K562 (cell line): ENCODE measurements at regions not wholly inside any gene's neighbourhood (a gene's known extent, or its start where the extent isn't known, plus 50 kb on each side); places are given as distances from the start of the nearest gene placed in this dataset.

ENCODE experiments used
- ATAC-seq: fragments of 200-7000 bp; cut with Tn5 transposase; 3 replicates; pipeline ENCODE4 v1.9.1; 2020; ENCODE audit warnings: moderate library complexity
- BruUV-seq: library from RNA; stranded (reverse); fragments of 400-500 nt; replicated peaks from 2 replicates; lab custom pipeline; 2021; lab: Mats Ljungman, UMichigan
- CTCF ChIA-PET: fragments of 300-600 bp; formaldehyde crosslinking; extraction: SDS; loops from one replicate; lab custom pipeline; 2021; ENCODE audit warnings: low intra/inter-chr PET ratio; lab: Yijun Ruan, JAX
- POLR2A ChIA-PET: fragments of 300-600, 350-650 bp; sonication (Branson Sonifier 250); formaldehyde crosslinking; extraction: SDS; loops from one replicate; lab custom pipeline; 2021; ENCODE audit warnings: antibody characterized with exemption, inconsistent platforms; lab: Yijun Ruan, JAX
- DNase-seq, 4 experiments: peaks; one replicate each; pipeline versions ENCODE4 v3.0.0 to v3.0.0-alpha.2; 2011 to 2018; ENCODE audit warnings: low spot score in 3 of 4, mixed read lengths in 3 of 4; ENCODE audit errors: extremely low read depth in 1 of 4
- FAIRE-seq: peaks from 2 replicates; lab custom pipeline; 2011; peaks lifted over from hg19 to GRCh38; lab: Jason Lieb, UNC
- H2AFZ ChIP-seq: 2 replicates; pipeline ENCODE4 v1.6.0; 2011; ENCODE audit warnings: low read depth, low read length, control low read depth, inconsistent platforms
- H3K27ac ChIP-seq: fragments of 200-600 bp; 3 replicates; pipeline ENCODE4 v1.8.0; 2011; ENCODE audit warnings: low read depth, mild to moderate bottlenecking, control low read depth, inconsistent platforms, low read length, moderate library complexity, mixed read lengths; ENCODE audit errors: extremely low read depth
- H3K27me3 ChIP-seq, 2 experiments: fragments of 300-600 bp in 1 of 2; 2 replicates in 1 of 2; 3 replicates in 1 of 2; pipeline versions ENCODE4 v1.6.0 to v1.8.0; 2011; ENCODE audit warnings: inconsistent platforms in 2 of 2, low read length in 2 of 2, mild to moderate bottlenecking in 1 of 2, mixed read lengths in 1 of 2, moderate library complexity in 1 of 2; ENCODE audit not compliant: control insufficient read depth in 2 of 2, insufficient read depth in 2 of 2
- H3K36me3 ChIP-seq: fragments of 300-600 bp; 3 replicates; pipeline ENCODE4 v1.8.0; 2011; ENCODE audit warnings: mild to moderate bottlenecking, low read length, inconsistent platforms; ENCODE audit not compliant: control insufficient read depth, insufficient read depth
- H3K4me1 ChIP-seq, 2 experiments: fragments of 200-600 bp in 1 of 2; replicated peaks in 1 of 2; 2 replicates in 1 of 2; 3 replicates in 1 of 2; pipeline versions ENCODE4 v1.5.1 to v1.8.0; 2011; ENCODE audit warnings: inconsistent platforms in 2 of 2, low read length in 2 of 2, mild to moderate bottlenecking in 1 of 2, mixed read lengths in 1 of 2, moderate library complexity in 1 of 2; ENCODE audit not compliant: control insufficient read depth in 2 of 2, insufficient read depth in 2 of 2
- H3K4me2 ChIP-seq: 2 replicates; pipeline ENCODE4 v1.6.1; 2011; ENCODE audit warnings: low read length, control low read depth, inconsistent platforms, mixed read lengths; ENCODE audit not compliant: insufficient read depth
- H3K4me3 ChIP-seq: fragments of 200-600 bp; sonication (generic), shearing (Covaris generic); 2 replicates; pipeline ENCODE4 v1.5.1; 2016; ENCODE audit warnings: control low read depth, inconsistent platforms
- H3K79me2 ChIP-seq: fragments of 200-600 bp; 3 replicates; pipeline ENCODE4 v1.8.0; 2011; ENCODE audit warnings: low read length, inconsistent platforms; ENCODE audit not compliant: control insufficient read depth, insufficient read depth
- H3K9ac ChIP-seq, 2 experiments: 2 replicates each; pipeline versions ENCODE4 v1.6.0 to v1.6.1; 2011; ENCODE audit warnings: low read depth in 2 of 2, low read length in 2 of 2, control low read depth in 1 of 2, inconsistent platforms in 1 of 2, mild to moderate bottlenecking in 1 of 2, mixed read lengths in 1 of 2; ENCODE audit not compliant: insufficient read depth in 1 of 2
- H3K9me1 ChIP-seq: one replicate; pipeline ENCODE4 v1.6.0; 2011; ENCODE audit warnings: inconsistent platforms, mild to moderate bottlenecking, low read length, moderate library complexity; ENCODE audit not compliant: control insufficient read depth, insufficient read depth
- H3K9me3 ChIP-seq: replicated peaks from 2 replicates; pipeline ENCODE4 v1.5.1; 2011; ENCODE audit warnings: low read depth, low read length, inconsistent platforms; ENCODE audit not compliant: control insufficient read depth, insufficient read depth
- H4K20me1 ChIP-seq: replicated peaks from 2 replicates; pipeline ENCODE4 v1.6.1; 2011; ENCODE audit warnings: low read length, inconsistent platforms, mixed read lengths; ENCODE audit not compliant: control insufficient read depth, insufficient read depth
- ESRRA ChIP-seq: fragments of 450-650 bp; IDR thresholded peaks from 2 replicates; pipeline ENCODE4 v1.6.1; 2014; ENCODE audit warnings: low read depth, mild to moderate bottlenecking, moderate library complexity, borderline replicate concordance
- FOXJ3 ChIP-seq: sonication (generic); formaldehyde crosslinking; IDR thresholded peaks from 2 replicates; pipeline ENCODE4 v1.4.0; 2020; ENCODE audit warnings: mild to moderate bottlenecking, missing genetic modification reagents
- FOXM1 ChIP-seq, 2 experiments: fragments of 450-650 bp in 1 of 2; sonication (generic) in 1 of 2; formaldehyde crosslinking in 1 of 2; IDR thresholded peaks; 2 replicates each; pipeline versions ENCODE4 v1.6.1 to v1.9.0; 2017 to 2022; ENCODE audit warnings: low read depth in 2 of 2, mild to moderate bottlenecking in 2 of 2, missing genetic modification reagents in 1 of 2, moderate library complexity in 1 of 2
- HOXB6 ChIP-seq: fragments of 250-450 bp; sonication (Bioruptor Pico); IDR thresholded peaks from 2 replicates; pipeline ENCODE4 v1.5.1; 2022; ENCODE audit warnings: mild to moderate bottlenecking, borderline replicate concordance
- POLR3G ChIP-seq: IDR thresholded peaks from 2 replicates; pipeline ENCODE4 v1.6.1; 2011; ENCODE audit not compliant: insufficient read length, insufficient replicate concordance; ENCODE audit errors: extremely low read depth
- SMARCA4 ChIP-seq: fragments of 450-650 bp; IDR thresholded peaks from 2 replicates; pipeline ENCODE4 v1.6.1; 2016
- SMARCB1 ChIP-seq: IDR thresholded peaks from 2 replicates; pipeline ENCODE4 v1.6.1; 2011; ENCODE audit warnings: improper control_type of control experiment, low read depth; ENCODE audit not compliant: insufficient read length
- SMARCE1 ChIP-seq: fragments of 450-650 bp; IDR thresholded peaks from 2 replicates; pipeline ENCODE4 v1.7.1; 2016; ENCODE audit warnings: mild to moderate bottlenecking
- ZBED1 ChIP-seq: IDR thresholded peaks from 2 replicates; pipeline ENCODE4 v1.6.1; 2014
- ZNF224 ChIP-seq: sonication (generic); formaldehyde crosslinking; IDR thresholded peaks from 2 replicates; pipeline ENCODE4 v1.8.0; 2022; ENCODE audit warnings: mild to moderate bottlenecking, missing genetic modification reagents
- WGBS: fragments of 100-300 bp; shearing (Covaris generic); methylation state at CpG from one replicate; pipeline ENCODE4 v1.1.6; 2016; ENCODE audit warnings: low coverage, mixed read lengths; ENCODE audit not compliant: insufficient coverage; ENCODE audit errors: missing lambda C conversion rate; 5-methylcytosine and 5-hydroxymethylcytosine counted together
- in situ Hi-C: fragments of 300-500 bp; cut with MboI; formaldehyde crosslinking; loops from 4 replicates; pipeline ENCODE4 v1.15.0; 2018; ENCODE audit warnings: inconsistent platforms, mixed read lengths
- intact Hi-C: fragments of 100-400 bp; cut with micrococcal nuclease; formaldehyde crosslinking; loops from 2 replicates; pipeline ENCODE4 v1.14.2; 2022
- TF ChIP-seq, protein P1 (sequence below): fragments of 200-400 bp; formaldehyde crosslinking; IDR thresholded peaks from 2 replicates; pipeline ENCODE4 v1.6.1; 2017; ENCODE audit warnings: mild to moderate bottlenecking, low read depth, low read length, moderate library complexity
- TF ChIP-seq, protein P2 (sequence below): fragments of 450-650 bp; formaldehyde crosslinking; IDR thresholded peaks from 2 replicates; pipeline ENCODE4 v1.4.0; 2020; ENCODE audit warnings: mild to moderate bottlenecking, moderate library complexity
- TF ChIP-seq, protein P3 (sequence below), 2 experiments: fragments of 450-650 bp; IDR thresholded peaks; 2 replicates each; pipeline ENCODE4 v1.6.1; 2018; ENCODE audit warnings: mild to moderate bottlenecking in 2 of 2, low read depth in 1 of 2; ENCODE audit not compliant: partially characterized antibody in 2 of 2

DNA sequence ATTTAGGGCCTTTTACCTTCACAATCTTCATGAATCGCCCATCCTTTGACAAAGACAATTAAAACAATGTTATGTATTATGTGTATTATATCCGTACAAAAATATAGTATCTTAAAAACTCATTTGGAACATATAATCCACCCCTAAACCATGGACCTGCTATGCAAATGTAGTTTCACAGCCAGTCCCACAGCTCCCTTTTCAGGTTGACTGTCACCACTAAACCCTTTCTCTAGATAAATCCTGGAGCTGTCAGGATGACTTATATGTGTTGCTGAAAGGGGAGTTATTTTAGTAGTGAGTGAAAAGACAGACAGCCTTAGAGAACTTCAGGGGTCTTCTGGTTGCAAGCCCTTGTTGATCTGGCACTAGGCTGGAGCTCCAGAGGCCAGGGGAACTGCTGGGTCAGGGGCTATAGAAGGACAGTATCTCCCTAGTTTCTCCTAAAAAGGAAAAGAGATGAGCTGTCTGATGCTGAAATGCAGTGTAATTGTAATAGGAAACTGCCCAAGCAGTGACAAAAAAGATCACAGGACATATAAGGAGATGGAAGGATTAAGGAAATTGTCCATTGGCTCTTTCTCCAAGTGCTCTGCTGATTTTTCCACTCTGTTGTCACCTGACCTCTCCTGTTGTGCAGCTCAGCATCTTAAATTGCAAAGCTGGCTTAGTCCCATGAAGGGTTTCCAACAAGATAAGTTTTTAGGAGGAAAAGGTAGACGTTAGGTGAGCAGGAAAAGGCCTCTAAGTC is 127.7 kb downstream of the S1PR1 start (continued):
- TF ChIP-seq, protein P1, sequence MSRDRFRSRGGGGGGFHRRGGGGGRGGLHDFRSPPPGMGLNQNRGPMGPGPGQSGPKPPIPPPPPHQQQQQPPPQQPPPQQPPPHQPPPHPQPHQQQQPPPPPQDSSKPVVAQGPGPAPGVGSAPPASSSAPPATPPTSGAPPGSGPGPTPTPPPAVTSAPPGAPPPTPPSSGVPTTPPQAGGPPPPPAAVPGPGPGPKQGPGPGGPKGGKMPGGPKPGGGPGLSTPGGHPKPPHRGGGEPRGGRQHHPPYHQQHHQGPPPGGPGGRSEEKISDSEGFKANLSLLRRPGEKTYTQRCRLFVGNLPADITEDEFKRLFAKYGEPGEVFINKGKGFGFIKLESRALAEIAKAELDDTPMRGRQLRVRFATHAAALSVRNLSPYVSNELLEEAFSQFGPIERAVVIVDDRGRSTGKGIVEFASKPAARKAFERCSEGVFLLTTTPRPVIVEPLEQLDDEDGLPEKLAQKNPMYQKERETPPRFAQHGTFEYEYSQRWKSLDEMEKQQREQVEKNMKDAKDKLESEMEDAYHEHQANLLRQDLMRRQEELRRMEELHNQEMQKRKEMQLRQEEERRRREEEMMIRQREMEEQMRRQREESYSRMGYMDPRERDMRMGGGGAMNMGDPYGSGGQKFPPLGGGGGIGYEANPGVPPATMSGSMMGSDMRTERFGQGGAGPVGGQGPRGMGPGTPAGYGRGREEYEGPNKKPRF = no peak
- TF ChIP-seq POLR3G = no peak
- no peak for TF ChIP-seq SMARCB1
- TF ChIP-seq HOXB6 = no peak
- no peak for TF ChIP-seq ZBED1
- no peak for TF ChIP-seq SMARCE1
- TF ChIP-seq ZNF224 (CRISPR knock-in tag) = no peak

DNA sequence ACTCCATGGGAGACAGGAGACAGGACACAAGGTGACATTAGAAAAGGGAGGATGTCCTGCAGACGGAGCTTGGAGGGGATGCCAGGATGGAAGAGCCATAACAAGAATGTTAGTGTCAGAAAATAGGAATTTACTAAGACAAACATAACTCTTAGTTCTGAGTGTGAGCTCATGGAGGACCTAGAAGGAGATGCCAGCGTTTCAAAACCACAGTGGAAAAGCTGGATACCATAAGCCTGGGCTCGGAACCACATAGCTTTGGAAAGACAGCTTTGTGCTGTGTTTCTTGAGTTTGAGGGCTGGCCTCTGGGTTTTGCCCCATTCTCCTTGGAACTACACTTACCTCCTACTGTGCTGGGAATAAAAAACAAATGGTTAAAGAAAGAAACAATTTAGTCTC is 128.4 kb downstream of the S1PR1 start:
- intact Hi-C loops = no loop called here
- no peak overlapping the region for H3K9ac ChIP-seq
- ChIA-PET CTCF (no interaction called here), POLR2A (no interaction called here)
- no peak overlapping the region for H2AFZ ChIP-seq
- H3K4me3 ChIP-seq = no peak overlapping the region
- no peaks in the 10 kb centered on the region for H3K9me3 ChIP-seq
- no peak for FAIRE-seq
- ATAC-seq = no peak
- no TSS peak for BruUV-seq
- no peak overlapping the region for H3K4me2 ChIP-seq
- no peaks in the 10 kb centered on the region for H3K79me2 ChIP-seq
- in situ Hi-C loops = no loop called here
- no peak for DNase-seq
- no peaks in the 10 kb centered on the region for H3K36me3 ChIP-seq
- no peak overlapping the region for H3K27ac ChIP-seq
- H4K20me1 ChIP-seq = no peaks in the 10 kb centered on the region
- H3K4me1 ChIP-seq = no peaks in the 10 kb centered on the region
- 0% methylated on average over 3 of the region's 3 CpGs for WGBS
- no peaks in the 10 kb centered on the region for H3K27me3 ChIP-seq
- H3K9me1 ChIP-seq = no peaks in the 10 kb centered on the region
- TF ChIP-seq, protein P2, sequence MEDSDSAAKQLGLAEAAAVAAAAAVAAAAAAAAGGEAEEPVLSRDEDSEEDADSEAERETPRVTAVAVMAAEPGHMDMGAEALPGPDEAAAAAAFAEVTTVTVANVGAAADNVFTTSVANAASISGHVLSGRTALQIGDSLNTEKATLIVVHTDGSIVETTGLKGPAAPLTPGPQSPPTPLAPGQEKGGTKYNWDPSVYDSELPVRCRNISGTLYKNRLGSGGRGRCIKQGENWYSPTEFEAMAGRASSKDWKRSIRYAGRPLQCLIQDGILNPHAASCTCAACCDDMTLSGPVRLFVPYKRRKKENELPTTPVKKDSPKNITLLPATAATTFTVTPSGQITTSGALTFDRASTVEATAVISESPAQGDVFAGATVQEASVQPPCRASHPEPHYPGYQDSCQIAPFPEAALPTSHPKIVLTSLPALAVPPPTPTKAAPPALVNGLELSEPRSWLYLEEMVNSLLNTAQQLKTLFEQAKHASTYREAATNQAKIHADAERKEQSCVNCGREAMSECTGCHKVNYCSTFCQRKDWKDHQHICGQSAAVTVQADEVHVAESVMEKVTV = no peak
- TF ChIP-seq FOXM1 (IDR thresholded peaks at IDR 0.05; ENCODE audit: low read depth) = no peak
- TF ChIP-seq FOXM1 (CRISPR knock-in tag; IDR thresholded peaks at IDR 0.05; ENCODE audit: low read depth) = no peak
- no peak for TF ChIP-seq SMARCA4
- TF ChIP-seq ESRRA = no peak
- no peak for TF ChIP-seq FOXJ3 (CRISPR knock-in tag)
- TF ChIP-seq, protein P3, sequence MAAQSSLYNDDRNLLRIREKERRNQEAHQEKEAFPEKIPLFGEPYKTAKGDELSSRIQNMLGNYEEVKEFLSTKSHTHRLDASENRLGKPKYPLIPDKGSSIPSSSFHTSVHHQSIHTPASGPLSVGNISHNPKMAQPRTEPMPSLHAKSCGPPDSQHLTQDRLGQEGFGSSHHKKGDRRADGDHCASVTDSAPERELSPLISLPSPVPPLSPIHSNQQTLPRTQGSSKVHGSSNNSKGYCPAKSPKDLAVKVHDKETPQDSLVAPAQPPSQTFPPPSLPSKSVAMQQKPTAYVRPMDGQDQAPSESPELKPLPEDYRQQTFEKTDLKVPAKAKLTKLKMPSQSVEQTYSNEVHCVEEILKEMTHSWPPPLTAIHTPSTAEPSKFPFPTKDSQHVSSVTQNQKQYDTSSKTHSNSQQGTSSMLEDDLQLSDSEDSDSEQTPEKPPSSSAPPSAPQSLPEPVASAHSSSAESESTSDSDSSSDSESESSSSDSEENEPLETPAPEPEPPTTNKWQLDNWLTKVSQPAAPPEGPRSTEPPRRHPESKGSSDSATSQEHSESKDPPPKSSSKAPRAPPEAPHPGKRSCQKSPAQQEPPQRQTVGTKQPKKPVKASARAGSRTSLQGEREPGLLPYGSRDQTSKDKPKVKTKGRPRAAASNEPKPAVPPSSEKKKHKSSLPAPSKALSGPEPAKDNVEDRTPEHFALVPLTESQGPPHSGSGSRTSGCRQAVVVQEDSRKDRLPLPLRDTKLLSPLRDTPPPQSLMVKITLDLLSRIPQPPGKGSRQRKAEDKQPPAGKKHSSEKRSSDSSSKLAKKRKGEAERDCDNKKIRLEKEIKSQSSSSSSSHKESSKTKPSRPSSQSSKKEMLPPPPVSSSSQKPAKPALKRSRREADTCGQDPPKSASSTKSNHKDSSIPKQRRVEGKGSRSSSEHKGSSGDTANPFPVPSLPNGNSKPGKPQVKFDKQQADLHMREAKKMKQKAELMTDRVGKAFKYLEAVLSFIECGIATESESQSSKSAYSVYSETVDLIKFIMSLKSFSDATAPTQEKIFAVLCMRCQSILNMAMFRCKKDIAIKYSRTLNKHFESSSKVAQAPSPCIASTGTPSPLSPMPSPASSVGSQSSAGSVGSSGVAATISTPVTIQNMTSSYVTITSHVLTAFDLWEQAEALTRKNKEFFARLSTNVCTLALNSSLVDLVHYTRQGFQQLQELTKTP (IDR thresholded peaks at IDR 0.05; ENCODE audit: low read depth in 1 of 2, partially characterized antibody in 2 of 2) = no peak
